ENCODE measurements at regions not wholly inside any gene's neighbourhood (a gene's known extent, or its start where the extent isn't known, plus 50 kb on each side); places are given as distances from the start of the nearest gene placed in this dataset.

- DNase-seq (ENCODE audit: low read depth in 2 of 2, low spot score in 1 of 2), result no peak
Observed at GRCh38 chr15:70153921-70154717, 56.4 kb upstream of the TLE3 start.

- DNase-seq (ENCODE audit: low read depth in 2 of 2, low spot score in 1 of 2), result no peak
Observed at GRCh38 chr15:70152070-70152480, 54.4 kb upstream of the TLE3 start.

- no peak for DNase-seq (ENCODE audit: low read depth in 2 of 2, low spot score in 1 of 2)
Observed at GRCh38 chr15:70151462-70151861, 53.7 kb upstream of the TLE3 start.

GRCh38 chr15:70151003-70151402 is 53.3 kb upstream of the TLE3 start:
- DNase-seq (ENCODE audit: low read depth in 2 of 2, low spot score in 1 of 2), result no peak

- DNase-seq (ENCODE audit: low read depth in 2 of 2, low spot score in 1 of 2), result no peak
Observed at GRCh38 chr15:70150405-70150747, 52.7 kb upstream of the TLE3 start.

- no peak for DNase-seq (ENCODE audit: low read depth in 2 of 2, low spot score in 1 of 2)
Observed at GRCh38 chr15:70149667-70150404, 52.1 kb upstream of the TLE3 start.

GRCh38 chr15:70147778-70148177 is 50.1 kb upstream of the TLE3 start:
- DNase-seq (ENCODE audit: low read depth in 2 of 2, low spot score in 1 of 2), result no peak
